HCT116 (cell line): ENCODE measurements at regions not wholly inside any gene's neighbourhood (a gene's known extent, or its start where the extent isn't known, plus 50 kb on each side); places are given as distances from the start of the nearest gene placed in this dataset.

Experiments used
- ATAC-seq: fragments of 200-7000 bp; cut with Tn5 transposase; 2 replicates; pipeline ENCODE4 v1.9.1; 2020; ENCODE audit warnings: mild to moderate bottlenecking, moderate library complexity
- BruUV-seq: library from RNA; stranded (reverse); fragments of 400-500 nt; replicated peaks from 2 replicates; lab custom pipeline; 2021; lab: Mats Ljungman, UMichigan
- CTCF ChIA-PET: fragments of 300-600 bp; sonication (Branson Sonifier 250); formaldehyde crosslinking; loops from one replicate; lab custom pipeline; 2021; ENCODE audit warnings: antibody characterized with exemption; lab: Charles Lee
- POLR2A ChIA-PET: fragments of 300-600, 350-600 bp; sonication (Branson Sonifier 250); formaldehyde crosslinking; loops from one replicate; lab custom pipeline; 2021; ENCODE audit warnings: antibody characterized with exemption; lab: Charles Lee
- RAD21 ChIA-PET, 2 experiments: fragments of 300-600 bp; sonication (Branson Sonifier 250); formaldehyde crosslinking; loops; one replicate each; lab custom pipeline; 2023; ENCODE audit warnings: low total read pairs in 2 of 2; ENCODE audit not compliant: uncharacterized antibody in 2 of 2, unreplicated experiment in 2 of 2, low non-redundant PET in 1 of 2; lab: Charles Lee
- DNase-seq: peaks from one replicate; pipeline ENCODE4 v3.0.0-alpha.2; 2010; ENCODE audit warnings: low read depth, low spot score
- H2AFZ ChIP-seq: fragments of 200-600 bp; shearing (Covaris generic), sonication (generic); 2 replicates; pipeline ENCODE4 v1.6.1; 2017; ENCODE audit warnings: low read depth, mixed run types, mixed read lengths, antibody characterized with exemption, low read length; ENCODE audit not compliant: poor library complexity, severe bottlenecking
- H3K27ac ChIP-seq: 2 replicates; pipeline ENCODE4 v1.5.1; 2012; ENCODE audit warnings: low read depth, low read length
- H3K27me3 ChIP-seq: fragments of 200-600 bp; sonication (generic); 2 replicates; pipeline ENCODE4 v1.6.1; 2016; ENCODE audit warnings: mixed run types, low read length, mixed read lengths; ENCODE audit not compliant: insufficient read depth
- H3K36me3 ChIP-seq, 2 experiments: fragments of 200-500 bp in 1 of 2; fragments of 200-600 bp in 1 of 2; sonication (Bioruptor generic) in 1 of 2; sonication (generic) in 1 of 2; 2 replicates each; pipeline versions ENCODE4 v1.5.1 to v1.6.1; 2014 to 2016; ENCODE audit warnings: low read length in 2 of 2, inconsistent platforms in 1 of 2, mixed read lengths in 1 of 2, mixed run types in 1 of 2; ENCODE audit not compliant: insufficient read depth in 2 of 2, control insufficient read depth in 1 of 2
- H3K4me1 ChIP-seq, 2 experiments: fragments of 200-600 bp in 1 of 2; sonication (generic) in 1 of 2; 2 replicates each; pipeline versions ENCODE4 v1.5.1 to v1.6.1; 2012 to 2017; ENCODE audit warnings: low read length in 2 of 2, inconsistent platforms in 1 of 2, mild to moderate bottlenecking in 1 of 2, mixed read lengths in 1 of 2, mixed run types in 1 of 2, moderate library complexity in 1 of 2; ENCODE audit not compliant: insufficient read depth in 2 of 2, control insufficient read depth in 1 of 2
- H3K4me2 ChIP-seq: fragments of 200-600 bp; sonication (generic); 2 replicates; pipeline ENCODE4 v1.6.1; 2017; ENCODE audit warnings: mixed run types, low read length, mixed read lengths
- H3K4me3 ChIP-seq, 2 experiments: fragments of 200-600 bp in 1 of 2; sonication (generic) in 1 of 2; replicated peaks in 1 of 2; 2 replicates each; pipeline ENCODE4 v1.5.1; 2011 to 2016; ENCODE audit warnings: low read length in 2 of 2, control low read depth in 1 of 2, low read depth in 1 of 2, mild to moderate bottlenecking in 1 of 2, mixed read lengths in 1 of 2, mixed run types in 1 of 2
- H3K79me2 ChIP-seq: fragments of 200-600 bp; sonication (generic); 2 replicates; pipeline ENCODE4 v1.6.1; 2017; ENCODE audit warnings: mild to moderate bottlenecking, mixed run types, low read length, moderate library complexity, mixed read lengths; ENCODE audit not compliant: insufficient read depth
- H3K9ac ChIP-seq: fragments of 200-600 bp; sonication (generic); 2 replicates; pipeline ENCODE4 v1.6.1; 2016; ENCODE audit warnings: low read length, mixed read lengths
- H3K9me2 ChIP-seq: fragments of 200-600 bp; sonication (generic), shearing (Covaris generic); 2 replicates; pipeline ENCODE4 v1.6.1; 2017; ENCODE audit warnings: mixed run types, mild to moderate bottlenecking, moderate library complexity; ENCODE audit not compliant: insufficient read depth
- H3K9me3 ChIP-seq, 2 experiments: fragments of 200-500 bp in 1 of 2; fragments of 200-600 bp in 1 of 2; sonication (Bioruptor generic) in 1 of 2; sonication (generic) in 1 of 2; 2 replicates each; pipeline ENCODE4 v1.6.1; 2014 to 2017; ENCODE audit warnings: low read length in 2 of 2, mixed read lengths in 2 of 2, inconsistent platforms in 1 of 2, low read depth in 1 of 2, mild to moderate bottlenecking in 1 of 2, mixed run types in 1 of 2, moderate library complexity in 1 of 2; ENCODE audit not compliant: control insufficient read depth in 1 of 2, insufficient read depth in 1 of 2
- H4K20me1 ChIP-seq: fragments of 200-600 bp; sonication (generic), shearing (Covaris generic); 2 replicates; pipeline ENCODE4 v1.6.1; 2017; ENCODE audit warnings: mixed run types, mild to moderate bottlenecking, moderate library complexity; ENCODE audit not compliant: insufficient read depth
- ATF3 ChIP-seq: IDR thresholded peaks from 2 replicates; pipeline ENCODE4 v1.6.1; 2012
- CBX3 ChIP-seq: IDR thresholded peaks from 2 replicates; pipeline ENCODE4 v1.6.1; 2012; ENCODE audit warnings: low read depth
- CEBPB ChIP-seq: IDR thresholded peaks from 2 replicates; pipeline ENCODE4 v1.6.1; 2012; ENCODE audit warnings: low read depth
- ELF1 ChIP-seq: IDR thresholded peaks from 2 replicates; pipeline ENCODE4 v1.6.1; 2012; ENCODE audit warnings: low read depth, borderline replicate concordance
- EZH2 ChIP-seq: fragments of 200-600 bp; sonication (generic); IDR thresholded peaks from 2 replicates; pipeline ENCODE4 v1.6.1; 2017; ENCODE audit warnings: antibody characterized with exemption, mixed run types
- FOSL1 ChIP-seq: IDR thresholded peaks from 2 replicates; pipeline ENCODE4 v1.6.1; 2012; ENCODE audit warnings: low read depth
- POLR2A ChIP-seq: IDR thresholded peaks from 2 replicates; pipeline ENCODE4 v1.7.0; 2011; ENCODE audit warnings: borderline replicate concordance; ENCODE audit not compliant: insufficient read depth, insufficient read length; ENCODE audit errors: extremely low read depth
- POLR2AphosphoS5 ChIP-seq: IDR thresholded peaks from 2 replicates; pipeline ENCODE4 v1.6.1; 2011; ENCODE audit warnings: mild to moderate bottlenecking, low read depth, low read length, moderate library complexity
- RAD21 ChIP-seq: IDR thresholded peaks from 2 replicates; pipeline ENCODE4 v1.6.1; 2012; ENCODE audit warnings: low read depth, mild to moderate bottlenecking
- REST ChIP-seq: IDR thresholded peaks from 2 replicates; pipeline ENCODE4 v1.6.1; 2012; ENCODE audit warnings: low read depth
- SIN3A ChIP-seq: IDR thresholded peaks from 2 replicates; pipeline ENCODE4 v1.6.1; 2012; ENCODE audit warnings: low read depth
- SP1 ChIP-seq: IDR thresholded peaks from 2 replicates; pipeline ENCODE4 v1.6.1; 2012; ENCODE audit warnings: low read depth
- SRF ChIP-seq: IDR thresholded peaks from 2 replicates; pipeline ENCODE4 v1.6.1; 2012; ENCODE audit warnings: low read depth
- TCF7L2 ChIP-seq: IDR thresholded peaks from 2 replicates; pipeline ENCODE4 v1.7.0; 2011; ENCODE audit warnings: borderline replicate concordance, inconsistent platforms; ENCODE audit not compliant: insufficient read depth, insufficient read length; ENCODE audit errors: extremely low read depth
- ZBTB33 ChIP-seq: IDR thresholded peaks from 2 replicates; pipeline ENCODE4 v1.6.1; 2011; ENCODE audit warnings: mild to moderate bottlenecking, low read length, moderate library complexity; ENCODE audit not compliant: insufficient replicate concordance; ENCODE audit errors: extremely low read depth
- ZFX ChIP-seq: fragments of 450-650 bp; IDR thresholded peaks from 2 replicates; pipeline ENCODE4 v1.6.1; 2017
- ZNF274 ChIP-seq: fragments of 200-500 bp; sonication (Bioruptor generic); IDR thresholded peaks from 2 replicates; pipeline ENCODE4 v1.6.1; 2014; ENCODE audit warnings: mild to moderate bottlenecking, low read depth, low read length, inconsistent platforms
- intact Hi-C: fragments of 100-400 bp; cut with micrococcal nuclease; formaldehyde crosslinking; loops from 2 replicates; pipeline ENCODE4 v1.10.0; 2022
- TF ChIP-seq, protein P1 (sequence below): IDR thresholded peaks from 2 replicates; pipeline ENCODE4 v1.6.1; 2012

GRCh38 chrX:40346379-40346778 is 234.4 kb upstream of the ATP6AP2 start:
- CTCF ChIA-PET = no interaction called here

DNA sequence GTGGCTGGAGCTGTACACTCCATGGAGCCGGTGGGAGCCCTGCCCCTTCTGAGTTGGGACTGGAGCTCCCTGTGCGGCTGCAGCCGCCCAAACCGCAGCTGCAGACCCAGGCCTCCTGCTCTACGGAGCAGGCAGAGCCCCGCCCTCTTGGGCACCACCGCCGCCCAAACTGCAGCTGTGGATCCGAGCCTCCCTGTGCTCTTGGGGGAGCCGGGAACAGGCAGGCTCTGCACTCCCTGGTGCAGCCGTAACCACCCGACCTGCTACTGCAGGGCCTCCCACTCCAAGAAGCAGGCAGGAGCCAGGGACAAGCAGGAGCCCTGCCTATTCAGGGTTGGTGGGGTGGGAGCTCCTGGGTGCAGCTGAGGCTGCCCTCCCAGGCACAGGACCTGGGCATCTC is 237.5 kb upstream of the ATP6AP2 start:
- no peak overlapping the region for H3K9ac ChIP-seq
- ChIA-PET CTCF (no interaction called here), POLR2A (no interaction called here), RAD21 (no interaction called here)
- BruUV-seq = no TSS peak
- no peaks in the 10 kb centered on the region for H3K36me3 ChIP-seq
- ATAC-seq (no peak), DNase-seq (no peak)
- intact Hi-C loops = no loop called here
- no peak overlapping the region for H2AFZ ChIP-seq
- no peak overlapping the region for H3K27ac ChIP-seq
- no peaks in the 10 kb centered on the region for H3K79me2 ChIP-seq
- H3K4me3 ChIP-seq = no peak overlapping the region
- H3K27me3 ChIP-seq = no peaks in the 10 kb centered on the region
- H3K4me2 ChIP-seq = no peak overlapping the region
- no peaks in the 10 kb centered on the region for H3K9me3 ChIP-seq
- no peaks in the 10 kb centered on the region for H3K4me1 ChIP-seq
- no peaks in the 10 kb centered on the region for H4K20me1 ChIP-seq
- H3K9me2 ChIP-seq = no peaks in the 10 kb centered on the region
- TF ChIP-seq ATF3 (no peak), CBX3 (no peak), POLR2AphosphoS5 (no peak), TCF7L2 (no peak), SRF (no peak), ZNF274 (no peak), REST (no peak), ELF1 (no peak), POLR2A (no peak), FOSL1 (no peak), ZBTB33 (no peak), SIN3A (no peak), SP1 (no peak)
- TF ChIP-seq, protein P1, sequence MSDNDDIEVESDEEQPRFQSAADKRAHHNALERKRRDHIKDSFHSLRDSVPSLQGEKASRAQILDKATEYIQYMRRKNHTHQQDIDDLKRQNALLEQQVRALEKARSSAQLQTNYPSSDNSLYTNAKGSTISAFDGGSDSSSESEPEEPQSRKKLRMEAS = no peak

More at GRCh38 chrX:40346379-40346778, 234.4 kb upstream of the ATP6AP2 start:
- Histone ChIP-seq H3K9me2 (no peaks in the 10 kb centered on the region), H3K27me3 (no peaks in the 10 kb centered on the region), H3K4me3 (no peak overlapping the region), H3K79me2 (no peaks in the 10 kb centered on the region), H3K9me3 (no peaks in the 10 kb centered on the region), H3K4me1 (no peaks in the 10 kb centered on the region), H3K9ac (no peak overlapping the region), H4K20me1 (no peaks in the 10 kb centered on the region), H3K27ac (no peak overlapping the region), H3K36me3 (no peaks in the 10 kb centered on the region), H3K4me2 (no peak overlapping the region), H2AFZ (no peak overlapping the region)
- no peak for TF ChIP-seq RAD21
- no peak for TF ChIP-seq CBX3
- TF ChIP-seq POLR2A = no peak
- no peak for TF ChIP-seq EZH2
- TF ChIP-seq ZFX = no peak
- no peak for TF ChIP-seq CEBPB
- DNase-seq = no peak
- ChIA-PET POLR2A (no interaction called here), RAD21 (no interaction called here)
- BruUV-seq = no TSS peak
- ATAC-seq = no peak
- intact Hi-C loops = no loop called here
